ENCODE measurements at regions not wholly inside any gene's neighbourhood (a gene's known extent, or its start where the extent isn't known, plus 50 kb on each side); places are given as distances from the start of the nearest gene placed in this dataset.

- H3K4me3 ChIP-seq: no peak overlapping the region
- no peak for FAIRE-seq
- POLR2A ChIA-PET: no interaction called here
These were observed 245.9 kb downstream of the EMP1 start for GRCh38 chr12:13442457-13442856.

DNA sequence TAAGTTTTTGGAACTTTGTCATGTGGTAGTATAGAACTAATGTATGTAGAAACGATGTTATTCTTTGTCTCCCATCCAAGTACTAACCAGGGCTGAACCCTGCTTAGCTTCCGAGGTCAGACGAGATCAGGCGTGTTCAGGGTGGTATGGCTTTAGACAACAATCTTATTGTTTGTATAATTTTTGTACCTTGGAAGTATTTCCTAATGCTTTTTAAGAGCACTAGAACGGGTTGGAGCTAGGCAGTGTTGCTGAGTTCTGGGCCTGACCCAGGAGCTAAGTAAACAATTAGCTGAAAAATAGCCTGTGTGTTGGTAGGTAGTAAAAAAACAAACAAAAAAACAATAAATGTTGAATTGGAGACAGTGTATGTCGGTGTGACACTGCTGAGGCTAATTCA, 244.3 kb downstream of the EMP1 start:
- WGBS (ENCODE audit: missing lambda C conversion rate): 65% methylated on average over 6 of the region's 6 CpGs
- Histone ChIP-seq H3K4me1 (peaks cover 29% of the 10 kb centered on the region), H3K9me3 (no peaks in the 10 kb centered on the region), H3K27ac (no peak overlapping the region), H3K4me3 (no peak overlapping the region), H3K4me2 (no peak overlapping the region)
- FAIRE-seq (no peak), ATAC-seq (no peak), DNase-seq (ENCODE audit: low read depth in 1 of 2, low spot score in 1 of 2) (no peak)
- TF ChIP-seq ZFP36 (IDR thresholded peaks at IDR 0.05; ENCODE audit: borderline replicate concordance, partially characterized antibody) (no peak), HEYL (CRISPR knock-in tag; IDR thresholded peaks at IDR 0.05) (no peak), RAD21 (conservative IDR thresholded peaks at IDR 0.05 in 1 of 2, IDR thresholded peaks at IDR 0.05 in 1 of 2) (no peak), JUNB (IDR thresholded peaks at IDR 0.05) (no peak), RARB (CRISPR knock-in tag; IDR thresholded peaks at IDR 0.05) (no peak), SMC3 (IDR thresholded peaks at IDR 0.05) (no peak), NPAS2 (CRISPR knock-in tag; IDR thresholded peaks at IDR 0.05; ENCODE audit: borderline replicate concordance) (no peak), ELK1 (IDR thresholded peaks at IDR 0.05; ENCODE audit: low read depth, low read length) (no peak), FOSB (CRISPR knock-in tag; IDR thresholded peaks at IDR 0.05) (no peak), TFCP2L1 (CRISPR knock-in tag; IDR thresholded peaks at IDR 0.05) (no peak), CHD2 (IDR thresholded peaks at IDR 0.05; ENCODE audit: low read length, partially characterized antibody) (no peak), POLR2AphosphoS2 (conservative IDR thresholded peaks at IDR 0.05; ENCODE audit: low read length) (no peak), JUN (IDR thresholded peaks at IDR 0.05) (no peak), CBX8 (IDR thresholded peaks at IDR 0.05) (no peak), POLR2A (IDR thresholded peaks at IDR 0.05; ENCODE audit: low read length) (no peak)
- TF ChIP-seq, protein P1, sequence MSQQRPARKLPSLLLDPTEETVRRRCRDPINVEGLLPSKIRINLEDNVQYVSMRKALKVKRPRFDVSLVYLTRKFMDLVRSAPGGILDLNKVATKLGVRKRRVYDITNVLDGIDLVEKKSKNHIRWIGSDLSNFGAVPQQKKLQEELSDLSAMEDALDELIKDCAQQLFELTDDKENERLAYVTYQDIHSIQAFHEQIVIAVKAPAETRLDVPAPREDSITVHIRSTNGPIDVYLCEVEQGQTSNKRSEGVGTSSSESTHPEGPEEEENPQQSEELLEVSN (IDR thresholded peaks at IDR 0.05; ENCODE audit: borderline replicate concordance, low read depth): no peak
- ChIA-PET CTCF (no interaction called here), POLR2A (no interaction called here)

More at GRCh38 chr12:13442457-13442856, 245.9 kb downstream of the EMP1 start:
- Histone ChIP-seq H3K9me3 (no peaks in the 10 kb centered on the region), H3K27ac (no peak overlapping the region), H3K4me1 (peaks cover 13% of the 10 kb centered on the region), H3K4me2 (no peak overlapping the region)
- CTCF ChIA-PET: no interaction called here
- DNase-seq (ENCODE audit: low read depth in 1 of 2, low spot score in 1 of 2): no peak
- 85% methylated on average over 1 of the region's 1 CpG for WGBS (ENCODE audit: missing lambda C conversion rate)
- TF ChIP-seq POLR2AphosphoS2 (conservative IDR thresholded peaks at IDR 0.05; ENCODE audit: low read length): no peak
- TF ChIP-seq HOXA7 (CRISPR knock-in tag; IDR thresholded peaks at IDR 0.05): no peak
- no peak for TF ChIP-seq HDAC2 (IDR thresholded peaks at IDR 0.05)
- TF ChIP-seq, protein P2, sequence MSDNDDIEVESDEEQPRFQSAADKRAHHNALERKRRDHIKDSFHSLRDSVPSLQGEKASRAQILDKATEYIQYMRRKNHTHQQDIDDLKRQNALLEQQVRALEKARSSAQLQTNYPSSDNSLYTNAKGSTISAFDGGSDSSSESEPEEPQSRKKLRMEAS (IDR thresholded peaks at IDR 0.05): no peak
- TF ChIP-seq ESRRA (IDR thresholded peaks at IDR 0.05; ENCODE audit: borderline replicate concordance, low read length): no peak
- TF ChIP-seq, protein P3, sequence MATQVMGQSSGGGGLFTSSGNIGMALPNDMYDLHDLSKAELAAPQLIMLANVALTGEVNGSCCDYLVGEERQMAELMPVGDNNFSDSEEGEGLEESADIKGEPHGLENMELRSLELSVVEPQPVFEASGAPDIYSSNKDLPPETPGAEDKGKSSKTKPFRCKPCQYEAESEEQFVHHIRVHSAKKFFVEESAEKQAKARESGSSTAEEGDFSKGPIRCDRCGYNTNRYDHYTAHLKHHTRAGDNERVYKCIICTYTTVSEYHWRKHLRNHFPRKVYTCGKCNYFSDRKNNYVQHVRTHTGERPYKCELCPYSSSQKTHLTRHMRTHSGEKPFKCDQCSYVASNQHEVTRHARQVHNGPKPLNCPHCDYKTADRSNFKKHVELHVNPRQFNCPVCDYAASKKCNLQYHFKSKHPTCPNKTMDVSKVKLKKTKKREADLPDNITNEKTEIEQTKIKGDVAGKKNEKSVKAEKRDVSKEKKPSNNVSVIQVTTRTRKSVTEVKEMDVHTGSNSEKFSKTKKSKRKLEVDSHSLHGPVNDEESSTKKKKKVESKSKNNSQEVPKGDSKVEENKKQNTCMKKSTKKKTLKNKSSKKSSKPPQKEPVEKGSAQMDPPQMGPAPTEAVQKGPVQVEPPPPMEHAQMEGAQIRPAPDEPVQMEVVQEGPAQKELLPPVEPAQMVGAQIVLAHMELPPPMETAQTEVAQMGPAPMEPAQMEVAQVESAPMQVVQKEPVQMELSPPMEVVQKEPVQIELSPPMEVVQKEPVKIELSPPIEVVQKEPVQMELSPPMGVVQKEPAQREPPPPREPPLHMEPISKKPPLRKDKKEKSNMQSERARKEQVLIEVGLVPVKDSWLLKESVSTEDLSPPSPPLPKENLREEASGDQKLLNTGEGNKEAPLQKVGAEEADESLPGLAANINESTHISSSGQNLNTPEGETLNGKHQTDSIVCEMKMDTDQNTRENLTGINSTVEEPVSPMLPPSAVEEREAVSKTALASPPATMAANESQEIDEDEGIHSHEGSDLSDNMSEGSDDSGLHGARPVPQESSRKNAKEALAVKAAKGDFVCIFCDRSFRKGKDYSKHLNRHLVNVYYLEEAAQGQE (IDR thresholded peaks at IDR 0.05): no peak
- TF ChIP-seq FOSL2 (IDR thresholded peaks at IDR 0.05): no peak
- TF ChIP-seq FOSL2 (CRISPR knock-in tag; IDR thresholded peaks at IDR 0.05): no peak
- TF ChIP-seq SREBF2 (IDR thresholded peaks at IDR 0.05): no peak
- no peak for TF ChIP-seq CBX2 (IDR thresholded peaks at IDR 0.05; ENCODE audit: borderline replicate concordance, low read depth)
- TF ChIP-seq CTCF (IDR thresholded peaks at IDR 0.05): no peak
- TF ChIP-seq ZC3H11A (IDR thresholded peaks at IDR 0.05): no peak
- TF ChIP-seq ZNF302 (CRISPR knock-in tag; IDR thresholded peaks at IDR 0.05): no peak
- TF ChIP-seq NPAS2 (CRISPR knock-in tag; IDR thresholded peaks at IDR 0.05; ENCODE audit: borderline replicate concordance): no peak
- TF ChIP-seq POLR2A (IDR thresholded peaks at IDR 0.05; ENCODE audit: low read length): no peak
- no peak for ATAC-seq

Data from A549 (cell line).